ENCODE measurements at regions not wholly inside any gene's neighbourhood (a gene's known extent, or its start where the extent isn't known, plus 50 kb on each side); places are given as distances from the start of the nearest gene placed in this dataset.
A peak's percentile ranks its signal among the peaks of the same experiment; 100 is the strongest.

- Mint-ChIP-seq H3K27ac (ENCODE audit: unreplicated experiment) (no peak overlapping the region), H3K4me3 (no peak overlapping the region), H3K4me1 (no peaks in the 10 kb centered on the region), H3K36me3 (ENCODE audit: low read depth) (no peaks in the 10 kb centered on the region), H3K9me3 (no peaks in the 10 kb centered on the region), H3K27me3 (ENCODE audit: low read depth) (no peaks in the 10 kb centered on the region)
- DNase-seq (ENCODE audit: low read depth, low spot score): no peak
- TF ChIP-seq CTCF (conservative IDR thresholded peaks at IDR 0.05): no peak
Observed at GRCh38 chr6:14674458-14674857, 556.9 kb downstream of the CD83 start.

- TF ChIP-seq CTCF (conservative IDR thresholded peaks at IDR 0.05): no peak
- no peaks in the 10 kb centered on the region for H3K36me3 Mint-ChIP-seq (ENCODE audit: low read depth)
- no peaks in the 10 kb centered on the region for H3K4me1 Mint-ChIP-seq
- no peaks in the 10 kb centered on the region for H3K27me3 Mint-ChIP-seq (ENCODE audit: low read depth)
- no peak for DNase-seq (ENCODE audit: low read depth, low spot score)
- no peak overlapping the region for H3K4me3 Mint-ChIP-seq
- peak overlapping the region; percentile 29 for H3K27ac Mint-ChIP-seq (ENCODE audit: unreplicated experiment)
- H3K9me3 Mint-ChIP-seq: no peaks in the 10 kb centered on the region
Observed at GRCh38 chr6:14674867-14675648, 557.5 kb downstream of the CD83 start.

GRCh38 chr6:14676064-14676463 is 558.5 kb downstream of the CD83 start:
- Mint-ChIP-seq H3K27ac (ENCODE audit: unreplicated experiment) (peak overlapping the region; percentile 35), H3K4me3 (no peak overlapping the region), H3K27me3 (ENCODE audit: low read depth) (no peaks in the 10 kb centered on the region), H3K36me3 (ENCODE audit: low read depth) (no peaks in the 10 kb centered on the region), H3K4me1 (no peaks in the 10 kb centered on the region), H3K9me3 (no peaks in the 10 kb centered on the region)
- DNase-seq (ENCODE audit: low read depth, low spot score): no peak
- no peak for TF ChIP-seq CTCF (conservative IDR thresholded peaks at IDR 0.05)

- TF ChIP-seq CTCF (conservative IDR thresholded peaks at IDR 0.05): no peak
- Mint-ChIP-seq H3K36me3 (ENCODE audit: low read depth) (no peaks in the 10 kb centered on the region), H3K4me3 (no peak overlapping the region), H3K27me3 (ENCODE audit: low read depth) (no peaks in the 10 kb centered on the region), H3K9me3 (no peaks in the 10 kb centered on the region), H3K27ac (ENCODE audit: unreplicated experiment) (peak overlapping the region; percentile 10), H3K4me1 (no peaks in the 10 kb centered on the region)
- no peak for DNase-seq (ENCODE audit: low read depth, low spot score)
Observed at GRCh38 chr6:14676977-14677781, 559.6 kb downstream of the CD83 start.

- Mint-ChIP-seq H3K36me3 (ENCODE audit: low read depth) (no peaks in the 10 kb centered on the region), H3K27ac (ENCODE audit: unreplicated experiment) (no peak overlapping the region), H3K27me3 (ENCODE audit: low read depth) (no peaks in the 10 kb centered on the region), H3K4me3 (no peak overlapping the region), H3K9me3 (no peaks in the 10 kb centered on the region), H3K4me1 (no peaks in the 10 kb centered on the region)
- DNase-seq (ENCODE audit: low read depth, low spot score): no peak
- TF ChIP-seq CTCF (conservative IDR thresholded peaks at IDR 0.05): no peak
Observed at GRCh38 chr6:14681699-14682487, 564.0 kb upstream of the JARID2 start.
